ENCODE measurements at regions not wholly inside any gene's neighbourhood (a gene's known extent, or its start where the extent isn't known, plus 50 kb on each side); places are given as distances from the start of the nearest gene placed in this dataset.

DNA sequence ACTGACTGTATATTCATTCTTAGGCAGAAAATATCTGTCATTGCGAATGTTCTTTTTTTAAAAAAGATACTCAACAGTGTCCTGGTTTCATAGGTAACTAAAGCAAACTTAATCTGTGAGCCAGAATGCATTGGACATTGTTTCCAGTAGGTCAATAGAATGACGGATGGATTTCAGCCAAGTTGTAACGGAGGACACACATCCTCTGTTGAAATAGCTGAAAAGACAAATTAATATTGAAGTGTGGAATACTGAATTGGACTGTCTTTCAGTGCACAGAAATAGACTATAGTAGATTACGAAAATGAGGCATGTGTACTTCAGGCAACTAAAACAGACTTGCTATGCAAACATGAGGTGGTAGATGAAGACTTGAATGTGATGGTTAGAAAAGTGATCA lies 461.6 kb downstream of the WDR72 start:
- TF ChIP-seq POLR2A (IDR thresholded peaks at IDR 0.05): no peak
- TF ChIP-seq, protein P1, sequence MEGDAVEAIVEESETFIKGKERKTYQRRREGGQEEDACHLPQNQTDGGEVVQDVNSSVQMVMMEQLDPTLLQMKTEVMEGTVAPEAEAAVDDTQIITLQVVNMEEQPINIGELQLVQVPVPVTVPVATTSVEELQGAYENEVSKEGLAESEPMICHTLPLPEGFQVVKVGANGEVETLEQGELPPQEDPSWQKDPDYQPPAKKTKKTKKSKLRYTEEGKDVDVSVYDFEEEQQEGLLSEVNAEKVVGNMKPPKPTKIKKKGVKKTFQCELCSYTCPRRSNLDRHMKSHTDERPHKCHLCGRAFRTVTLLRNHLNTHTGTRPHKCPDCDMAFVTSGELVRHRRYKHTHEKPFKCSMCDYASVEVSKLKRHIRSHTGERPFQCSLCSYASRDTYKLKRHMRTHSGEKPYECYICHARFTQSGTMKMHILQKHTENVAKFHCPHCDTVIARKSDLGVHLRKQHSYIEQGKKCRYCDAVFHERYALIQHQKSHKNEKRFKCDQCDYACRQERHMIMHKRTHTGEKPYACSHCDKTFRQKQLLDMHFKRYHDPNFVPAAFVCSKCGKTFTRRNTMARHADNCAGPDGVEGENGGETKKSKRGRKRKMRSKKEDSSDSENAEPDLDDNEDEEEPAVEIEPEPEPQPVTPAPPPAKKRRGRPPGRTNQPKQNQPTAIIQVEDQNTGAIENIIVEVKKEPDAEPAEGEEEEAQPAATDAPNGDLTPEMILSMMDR (IDR thresholded peaks at IDR 0.05): no peak
- no peak for TF ChIP-seq POLR2AphosphoS5 (IDR thresholded peaks at IDR 0.05)
